Naive thymus-derived CD8-positive, alpha-beta T cell (primary cell): ENCODE measurements at regions not wholly inside any gene's neighbourhood (a gene's known extent, or its start where the extent isn't known, plus 50 kb on each side); places are given as distances from the start of the nearest gene placed in this dataset.
A peak's percentile ranks its signal among the peaks of the same experiment; 100 is the strongest.

ENCODE experiments used
- ATAC-seq, 2 donors: fragments of 150-1000 bp; cut with Tn5 transposase in 1 of 2; sonication (Bioruptor Pico), chemical (Tn5 transposase) in 1 of 2; 1 replicate in 1 of 2; 2 replicates in 1 of 2; pipeline ENCODE4 v1.10.0; 2021; ENCODE audit warnings: mild to moderate bottlenecking in 2 of 2, moderate library complexity in 2 of 2
- POLR2A ChIA-PET: fragments of 350-600 bp; sonication (Branson Sonifier 250); formaldehyde crosslinking; loops from one replicate; lab custom pipeline; 2021; ENCODE audit warnings: antibody characterized with exemption; lab: Charles Lee
- DNase-seq, 10 donors: peaks; one replicate each; pipeline versions ENCODE4 v3.0.0 to v3.0.0-alpha.2; 2020 to 2022
- H3K27ac Mint-ChIP-seq, 10 donors: one replicate each; pipeline ENCODE4 v1.8.0; 2020 to 2022; ENCODE audit warnings: mild to moderate bottlenecking in 10 of 10, mixed read lengths in 10 of 10, moderate library complexity in 4 of 10, inconsistent platforms in 1 of 10
- H3K27me3 Mint-ChIP-seq, 5 donors: one replicate each; pipeline ENCODE4 v1.8.0; 2021 to 2022; ENCODE audit warnings: mixed read lengths in 5 of 5
- H3K36me3 Mint-ChIP-seq, 3 donors: one replicate each; pipeline ENCODE4 v1.8.0; 2020 to 2022; ENCODE audit warnings: mixed read lengths in 3 of 3, mild to moderate bottlenecking in 2 of 3, inconsistent platforms in 1 of 3
- H3K4me1 Mint-ChIP-seq, 4 donors: one replicate each; pipeline ENCODE4 v1.8.0; 2021 to 2022; ENCODE audit warnings: mixed read lengths in 4 of 4
- H3K4me3 Mint-ChIP-seq, 10 donors: one replicate each; pipeline ENCODE4 v1.8.0; 2020 to 2022; ENCODE audit warnings: mild to moderate bottlenecking in 10 of 10, mixed read lengths in 10 of 10, moderate library complexity in 6 of 10, inconsistent platforms in 1 of 10
- H3K9me3 Mint-ChIP-seq, 9 donors: one replicate each; pipeline ENCODE4 v1.8.0; 2020 to 2022; ENCODE audit warnings: mixed read lengths in 9 of 9, mild to moderate bottlenecking in 3 of 9, inconsistent platforms in 1 of 9, moderate library complexity in 1 of 9

- H3K27ac Mint-ChIP-seq: no peak overlapping the region
- peaks cover 0 to 4% (median 0%) of the 10 kb centered on the region in 5 donors for H3K27me3 Mint-ChIP-seq
- H3K36me3 Mint-ChIP-seq: no peaks in the 10 kb centered on the region
- no peak overlapping the region for H3K4me3 Mint-ChIP-seq
- POLR2A ChIA-PET: no interaction called here
- DNase-seq (no peak), ATAC-seq (no peak)
- H3K4me1 Mint-ChIP-seq: no peaks in the 10 kb centered on the region
- no peaks in the 10 kb centered on the region for H3K9me3 Mint-ChIP-seq
Observed at GRCh38 chr21:39111931-39112550, 71.2 kb downstream of the PSMG1 start.

- DNase-seq (no peak), ATAC-seq (no peak)
- POLR2A ChIA-PET: no interaction called here
- Mint-ChIP-seq H3K4me1 (no peaks in the 10 kb centered on the region), H3K27me3 (peaks cover 0 to 8% (median 0%) of the 10 kb centered on the region in 5 donors), H3K9me3 (peaks cover 0 to 2% (median 0%) of the 10 kb centered on the region in 9 donors), H3K4me3 (no peak overlapping the region), H3K36me3 (no peaks in the 10 kb centered on the region), H3K27ac (no peak overlapping the region)
Observed at GRCh38 chr21:39110431-39110830, 72.8 kb downstream of the PSMG1 start.

- Mint-ChIP-seq H3K27me3 (peaks cover 0 to 8% (median 0%) of the 10 kb centered on the region in 5 donors), H3K9me3 (peaks cover 0 to 2% (median 0%) of the 10 kb centered on the region in 9 donors), H3K4me1 (no peaks in the 10 kb centered on the region), H3K27ac (peak overlapping the region in 1 of 10 donors; percentile 0), H3K36me3 (no peaks in the 10 kb centered on the region), H3K4me3 (no peak overlapping the region)
- no peak for DNase-seq
- ATAC-seq: no peak
- POLR2A ChIA-PET: no interaction called here
Observed at GRCh38 chr21:39109596-39110210, 73.5 kb downstream of the PSMG1 start.

- no peaks in the 10 kb centered on the region for H3K36me3 Mint-ChIP-seq
- ATAC-seq (no peak), DNase-seq (no peak)
- POLR2A ChIA-PET: no interaction called here
- H3K4me3 Mint-ChIP-seq: no peak overlapping the region
- no peaks in the 10 kb centered on the region for H3K4me1 Mint-ChIP-seq
- no peak overlapping the region for H3K27ac Mint-ChIP-seq
- peaks cover 0 to 2% (median 0%) of the 10 kb centered on the region in 9 donors for H3K9me3 Mint-ChIP-seq
- peaks cover 0 to 11% (median 0%) of the 10 kb centered on the region in 5 donors for H3K27me3 Mint-ChIP-seq
Observed at GRCh38 chr21:39109163-39109530, 74.1 kb downstream of the PSMG1 start.

GRCh38 chr21:39108291-39109162, 74.7 kb downstream of the PSMG1 start:
- H3K9me3 Mint-ChIP-seq: peaks cover 0 to 2% (median 0%) of the 10 kb centered on the region in 9 donors
- H3K4me1 Mint-ChIP-seq: no peaks in the 10 kb centered on the region
- ATAC-seq: no peak
- H3K4me3 Mint-ChIP-seq: no peak overlapping the region
- POLR2A ChIA-PET: no interaction called here
- H3K27me3 Mint-ChIP-seq: peaks cover 0 to 14% (median 3%) of the 10 kb centered on the region in 5 donors
- H3K27ac Mint-ChIP-seq: no peak overlapping the region
- H3K36me3 Mint-ChIP-seq: no peaks in the 10 kb centered on the region
- DNase-seq: no peak

- Mint-ChIP-seq H3K27ac (no peak overlapping the region), H3K9me3 (peaks cover 0 to 2% (median 0%) of the 10 kb centered on the region in 9 donors), H3K4me1 (no peaks in the 10 kb centered on the region), H3K27me3 (peaks cover 3 to 14% (median 8%) of the 10 kb centered on the region in 5 donors), H3K4me3 (no peak overlapping the region), H3K36me3 (no peaks in the 10 kb centered on the region)
- DNase-seq (no peak), ATAC-seq (no peak)
- POLR2A ChIA-PET: no interaction called here
Observed at GRCh38 chr21:39107739-39108138, 75.5 kb downstream of the PSMG1 start.

GRCh38 chr21:39106881-39107462, 76.3 kb downstream of the PSMG1 start:
- peaks cover 0 to 2% (median 0%) of the 10 kb centered on the region in 9 donors for H3K9me3 Mint-ChIP-seq
- POLR2A ChIA-PET: no interaction called here
- no peak overlapping the region for H3K4me3 Mint-ChIP-seq
- no peaks in the 10 kb centered on the region for H3K4me1 Mint-ChIP-seq
- peak overlapping the region in 1 of 10 donors; percentile 25 for H3K27ac Mint-ChIP-seq
- peaks cover 3 to 14% (median 8%) of the 10 kb centered on the region in 5 donors for H3K27me3 Mint-ChIP-seq
- ATAC-seq (no peak), DNase-seq (no peak)
- H3K36me3 Mint-ChIP-seq: no peaks in the 10 kb centered on the region

GRCh38 chr21:39105836-39106235, 77.4 kb downstream of the PSMG1 start:
- Mint-ChIP-seq H3K36me3 (no peaks in the 10 kb centered on the region), H3K4me3 (no peak overlapping the region), H3K4me1 (no peaks in the 10 kb centered on the region), H3K9me3 (peaks cover 0 to 2% (median 0%) of the 10 kb centered on the region in 9 donors), H3K27me3 (peaks cover 3 to 14% (median 8%) of the 10 kb centered on the region in 5 donors), H3K27ac (no peak overlapping the region)
- no peak for DNase-seq
- ATAC-seq: no peak
- POLR2A ChIA-PET: no interaction called here

- Mint-ChIP-seq H3K36me3 (no peaks in the 10 kb centered on the region), H3K4me3 (no peak overlapping the region), H3K4me1 (no peaks in the 10 kb centered on the region), H3K9me3 (peaks cover 0 to 2% (median 0%) of the 10 kb centered on the region in 9 donors), H3K27ac (no peak overlapping the region), H3K27me3 (peaks cover 3 to 14% (median 8%) of the 10 kb centered on the region in 5 donors)
- POLR2A ChIA-PET: no interaction called here
- ATAC-seq: no peak
- no peak for DNase-seq
Observed at GRCh38 chr21:39105341-39105765, 77.9 kb downstream of the PSMG1 start.

- H3K27ac Mint-ChIP-seq: no peak overlapping the region
- H3K4me3 Mint-ChIP-seq: no peak overlapping the region
- ATAC-seq: no peak
- peaks cover 3 to 14% (median 8%) of the 10 kb centered on the region in 5 donors for H3K27me3 Mint-ChIP-seq
- POLR2A ChIA-PET: no interaction called here
- no peaks in the 10 kb centered on the region for H3K36me3 Mint-ChIP-seq
- no peak for DNase-seq
- H3K4me1 Mint-ChIP-seq: no peaks in the 10 kb centered on the region
- H3K9me3 Mint-ChIP-seq: peaks cover 0 to 2% (median 0%) of the 10 kb centered on the region in 9 donors
Observed at GRCh38 chr21:39104911-39105310, 78.3 kb downstream of the PSMG1 start.

GRCh38 chr21:39103689-39104088, 79.6 kb downstream of the PSMG1 start:
- ATAC-seq (no peak), DNase-seq (no peak)
- Mint-ChIP-seq H3K4me1 (no peaks in the 10 kb centered on the region), H3K27ac (no peak overlapping the region), H3K27me3 (peaks cover 3 to 11% (median 8%) of the 10 kb centered on the region in 5 donors), H3K4me3 (no peak overlapping the region), H3K9me3 (peaks cover 0 to 2% (median 0%) of the 10 kb centered on the region in 9 donors), H3K36me3 (no peaks in the 10 kb centered on the region)
- POLR2A ChIA-PET: no interaction called here

GRCh38 chr21:39099859-39100258, 83.4 kb downstream of the PSMG1 start:
- Mint-ChIP-seq H3K9me3 (no peaks in the 10 kb centered on the region), H3K4me3 (no peak overlapping the region), H3K27me3 (peaks cover 2 to 11% (median 4%) of the 10 kb centered on the region in 5 donors), H3K4me1 (peaks cover 0 to 7% (median 0%) of the 10 kb centered on the region in 4 donors), H3K36me3 (no peaks in the 10 kb centered on the region), H3K27ac (no peak overlapping the region)
- no peak for DNase-seq
- POLR2A ChIA-PET: no interaction called here
- ATAC-seq: no peak
